HG02938 (cell line): ENCODE measurements at regions not wholly inside any gene's neighbourhood (a gene's known extent, or its start where the extent isn't known, plus 50 kb on each side); places are given as distances from the start of the nearest gene placed in this dataset.
A peak's percentile ranks its signal among the peaks of the same experiment; 100 is the strongest.
"Not testable (repeated sequence)": the region's sequence is repeated elsewhere in the genome, so short reads cannot be mapped to it uniquely, and the experiment has no call there.

Experiments used
- ATAC-seq: cut with Tn5 transposase; IDR thresholded peaks from one replicate; pipeline ENCODE4 v1.9.1; 2021; ENCODE audit warnings: mild to moderate bottlenecking, moderate library complexity; ENCODE audit not compliant: unreplicated experiment

- no peak for ATAC-seq
Observed at GRCh38 chr10:10662716-10663408, 354.8 kb upstream of the CELF2 start.

- ATAC-seq, result no peak
Observed at GRCh38 chr10:10663622-10664021, 354.1 kb upstream of the CELF2 start.

- no peak for ATAC-seq
Observed at GRCh38 chr10:10665750-10666149, 351.9 kb upstream of the CELF2 start.

- no peak for ATAC-seq
Observed at GRCh38 chr10:10667466-10667865, 350.2 kb upstream of the CELF2 start.

GRCh38 chr10:10676972-10677371 is 340.7 kb upstream of the CELF2 start:
- ATAC-seq, result no peak

- peak; percentile 65 for ATAC-seq
Observed at GRCh38 chr10:10677479-10677878, 340.2 kb upstream of the CELF2 start.

GRCh38 chr10:10680496-10680895 is 337.2 kb upstream of the CELF2 start:
- no peak for ATAC-seq

- ATAC-seq, result no peak
Observed at GRCh38 chr10:10684972-10685371, 332.7 kb upstream of the CELF2 start.

GRCh38 chr10:10685566-10685965 is 332.1 kb upstream of the CELF2 start:
- peak; percentile 77 for ATAC-seq

GRCh38 chr10:10687751-10688150 is 329.9 kb upstream of the CELF2 start:
- ATAC-seq, result no peak

- no peak for ATAC-seq
Observed at GRCh38 chr10:10699427-10699826, 318.2 kb upstream of the CELF2 start.

- ATAC-seq, result no peak
Observed at GRCh38 chr10:10701084-10701611, 316.5 kb upstream of the CELF2 start.

GRCh38 chr10:10702211-10702610 is 315.5 kb upstream of the CELF2 start:
- no peak for ATAC-seq

GRCh38 chr10:10703382-10703781 is 314.3 kb upstream of the CELF2 start:
- ATAC-seq, result no peak

- no peak for ATAC-seq
Observed at GRCh38 chr10:10712155-10712704, 305.4 kb upstream of the CELF2 start.

- ATAC-seq, result no peak
Observed at GRCh38 chr10:10714327-10714726, 303.3 kb upstream of the CELF2 start.

GRCh38 chr10:10716972-10717371 is 300.7 kb upstream of the CELF2 start:
- ATAC-seq, result no peak

- no peak for ATAC-seq
Observed at GRCh38 chr10:10722422-10722821, 295.2 kb upstream of the CELF2 start.

GRCh38 chr10:10725196-10725595 is 292.5 kb upstream of the CELF2 start:
- ATAC-seq, result no peak

GRCh38 chr10:10726101-10726500 is 291.6 kb upstream of the CELF2 start:
- ATAC-seq, result no peak

GRCh38 chr10:10727411-10727810 is 290.3 kb upstream of the CELF2 start:
- not testable (repeated sequence) for ATAC-seq

- no peak for ATAC-seq
Observed at GRCh38 chr10:10727812-10728211, 289.9 kb upstream of the CELF2 start.
